IPS DF 4.7 (cell line): ENCODE measurements at regions not wholly inside any gene's neighbourhood (a gene's known extent, or its start where the extent isn't known, plus 50 kb on each side); places are given as distances from the start of the nearest gene placed in this dataset.

Source experiments
- DNase-seq: peaks from one replicate; pipeline ENCODE4 v3.0.0-alpha.2; 2013; ENCODE audit warnings: low spot score; ENCODE audit errors: extremely low read depth

GRCh38 chr1:115893545-115893944 is 52.6 kb upstream of the NHLH2 start:
- no peak for DNase-seq

DNA sequence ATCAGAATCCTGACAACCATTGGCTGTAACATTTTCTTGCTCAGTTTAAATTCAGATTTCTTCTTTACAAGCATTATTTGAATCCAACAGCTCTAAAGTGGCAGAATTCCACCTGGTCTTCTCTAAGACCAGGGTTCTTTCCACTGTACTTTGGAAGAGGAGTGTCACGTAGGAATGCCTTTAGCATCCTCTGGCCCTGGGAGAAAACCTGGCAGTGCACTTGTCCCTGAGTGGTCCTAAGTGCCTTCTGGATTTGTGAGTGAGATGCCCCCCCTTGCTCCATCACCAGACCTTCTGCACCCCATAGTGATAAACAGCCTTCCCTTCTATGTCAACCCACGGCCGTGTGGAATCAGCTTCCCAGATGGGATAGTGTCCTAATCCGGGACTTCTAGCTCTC is 57.1 kb upstream of the NHLH2 start:
- no peak for DNase-seq

- DNase-seq, result no peak
These were observed 59.9 kb upstream of the NHLH2 start for GRCh38 chr1:115900856-115901255.

DNA sequence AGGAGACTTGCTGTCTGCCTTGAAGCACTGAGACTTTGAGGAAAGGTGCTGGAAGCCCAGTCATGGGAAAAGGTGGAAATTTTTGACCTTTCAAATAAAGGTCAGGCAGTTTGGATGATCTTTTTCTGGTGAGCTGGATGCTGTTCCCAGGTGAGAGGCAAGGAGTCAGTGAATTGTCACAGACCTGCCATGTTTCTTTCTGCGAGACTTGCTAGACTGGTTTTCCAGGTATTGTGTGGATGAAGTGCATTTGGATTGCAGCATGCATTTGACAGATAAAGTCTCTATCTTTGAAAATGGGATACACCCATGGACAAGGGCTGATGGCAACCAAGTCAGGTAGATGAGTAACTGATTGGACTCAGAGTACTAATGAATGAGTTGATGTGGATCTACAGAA is 65.7 kb upstream of the NHLH2 start:
- DNase-seq, result no peak

DNA sequence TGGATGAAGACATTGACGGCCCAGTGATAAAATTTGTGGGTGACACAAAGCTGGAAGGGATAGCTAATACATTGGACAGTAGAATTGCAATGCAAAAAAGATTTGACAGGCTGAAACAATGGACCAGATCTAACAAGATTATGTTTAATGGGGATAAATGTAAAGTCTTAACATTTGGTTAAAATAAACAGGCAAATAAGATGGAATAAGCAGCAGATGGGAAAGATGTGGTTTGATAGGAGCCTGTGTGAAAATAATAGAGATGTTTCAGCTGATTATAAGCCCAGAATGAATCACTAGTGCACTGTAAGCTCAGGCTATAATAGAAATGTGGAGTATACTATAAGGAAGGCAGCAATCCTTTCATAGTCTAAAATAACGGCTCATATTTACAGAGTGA is 66.2 kb upstream of the NHLH2 start:
- DNase-seq, result no peak

GRCh38 chr1:115908565-115909274 is 67.6 kb upstream of the SLC22A15 start:
- no peak for DNase-seq

- DNase-seq, result no peak
These were observed 66.1 kb upstream of the SLC22A15 start for GRCh38 chr1:115910231-115910630.

- DNase-seq, result no peak
These were observed 65.0 kb upstream of the SLC22A15 start for GRCh38 chr1:115911294-115911693.

DNA sequence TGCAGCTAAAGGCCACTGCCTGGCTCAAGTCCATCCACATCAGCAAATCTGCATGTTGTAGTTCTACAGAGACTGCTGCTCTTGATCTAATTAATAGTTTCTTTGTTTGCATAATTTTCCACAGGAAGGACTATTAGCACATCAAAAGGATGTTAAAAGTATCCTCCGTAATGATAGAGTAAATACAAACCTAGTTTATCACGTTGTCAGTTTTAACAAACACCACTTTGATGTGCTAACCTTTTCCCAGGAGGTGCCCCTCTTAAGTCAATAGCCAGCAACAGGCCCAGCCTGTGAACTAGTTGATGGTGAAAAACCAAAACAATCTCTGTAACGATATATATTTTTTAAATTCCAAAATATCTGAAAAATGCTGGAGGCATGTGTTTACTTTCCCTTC is 64.2 kb upstream of the SLC22A15 start:
- no peak for DNase-seq

GRCh38 chr1:115922801-115923200 is 53.5 kb upstream of the SLC22A15 start:
- DNase-seq, result no peak

- DNase-seq, result peak; percentile 66
These were observed 51.5 kb upstream of the SLC22A15 start for GRCh38 chr1:115924770-115925169.

GRCh38 chr1:115925467-115925866 is 50.8 kb upstream of the SLC22A15 start:
- DNase-seq, result no peak
